RPMI7951 (cell line): ENCODE measurements at regions not wholly inside any gene's neighbourhood (a gene's known extent, or its start where the extent isn't known, plus 50 kb on each side); places are given as distances from the start of the nearest gene placed in this dataset.
A peak's percentile ranks its signal among the peaks of the same experiment; 100 is the strongest.
"Not testable (repeated sequence)": the region's sequence is repeated elsewhere in the genome, so short reads cannot be mapped to it uniquely, and the experiment has no call there.

Experiments
- DNase-seq: peaks from one replicate; pipeline ENCODE4 v3.0.0-alpha.2; 2012; ENCODE audit warnings: low read depth

- DNase-seq = no peak
These were observed 115.8 kb downstream of the MPP7 start for GRCh38 chr10:28186887-28187578.

- DNase-seq = no peak
These were observed 116.4 kb downstream of the MPP7 start for GRCh38 chr10:28186461-28186860.

GRCh38 chr10:28184810-28185209 lies 118.1 kb downstream of the MPP7 start:
- no peak for DNase-seq

GRCh38 chr10:28181478-28182096 lies 121.3 kb downstream of the MPP7 start:
- DNase-seq = no peak

- no peak for DNase-seq
These were observed 122.2 kb downstream of the MPP7 start for GRCh38 chr10:28180654-28181053.

GRCh38 chr10:28179743-28180099 lies 123.1 kb downstream of the MPP7 start:
- no peak for DNase-seq

- DNase-seq = peak; percentile 57
These were observed 123.7 kb downstream of the MPP7 start for GRCh38 chr10:28179006-28179742.

- DNase-seq = peak; percentile 32
These were observed 124.8 kb downstream of the MPP7 start for GRCh38 chr10:28177944-28178637.

- not testable (repeated sequence) for DNase-seq
These were observed 126.4 kb downstream of the MPP7 start for GRCh38 chr10:28176498-28176897.

- DNase-seq = no peak
These were observed 130.6 kb downstream of the MPP7 start for GRCh38 chr10:28172223-28172610.

- no peak for DNase-seq
These were observed 131.2 kb downstream of the MPP7 start for GRCh38 chr10:28171468-28172222.

GRCh38 chr10:28169525-28169924 lies 133.3 kb downstream of the MPP7 start:
- no peak for DNase-seq

- DNase-seq = no peak
These were observed 141.9 kb downstream of the MPP7 start for GRCh38 chr10:28160866-28161405.

GRCh38 chr10:28157379-28157778 lies 145.5 kb downstream of the MPP7 start:
- no peak for DNase-seq

GRCh38 chr10:28155726-28156125 lies 147.1 kb downstream of the MPP7 start:
- DNase-seq = no peak

GRCh38 chr10:28151636-28152035 lies 151.2 kb downstream of the MPP7 start:
- DNase-seq = no peak

GRCh38 chr10:28149746-28150145 lies 150.9 kb upstream of the ODAD2 start:
- DNase-seq = no peak

- DNase-seq = no peak
These were observed 148.8 kb upstream of the ODAD2 start for GRCh38 chr10:28147706-28148105.

- peak; percentile 69 for DNase-seq
These were observed 140.3 kb upstream of the ODAD2 start for GRCh38 chr10:28139138-28139537.

GRCh38 chr10:28137907-28138880 lies 139.3 kb upstream of the ODAD2 start:
- DNase-seq = peak; percentile 46
